PFSK-1 (cell line): ENCODE measurements at regions not wholly inside any gene's neighbourhood (a gene's known extent, or its start where the extent isn't known, plus 50 kb on each side); places are given as distances from the start of the nearest gene placed in this dataset.

Source experiments
- FOXP2 ChIP-seq: optimal IDR thresholded peaks from 2 replicates; pipeline ENCODE3; 2011; ENCODE audit warnings: borderline replicate concordance, control low read depth, inconsistent platforms; ENCODE audit not compliant: insufficient read depth; ENCODE audit errors: extremely low read length, extremely low read depth
- POLR2AphosphoS5 ChIP-seq: IDR thresholded peaks from 2 replicates; pipeline ENCODE4 v1.6.1; 2012; ENCODE audit warnings: low read depth, mild to moderate bottlenecking, control low read depth, low read length, moderate library complexity
- REST ChIP-seq, 2 experiments: IDR thresholded peaks; 2 replicates each; pipeline versions ENCODE4 v1.6.1 to v1.8.0; 2011 to 2012; ENCODE audit warnings: low read depth in 2 of 2, low read length in 2 of 2, control low read depth in 1 of 2, inconsistent platforms in 1 of 2, mild to moderate bottlenecking in 1 of 2, moderate library complexity in 1 of 2; ENCODE audit not compliant: insufficient read depth in 1 of 2
- SIN3A ChIP-seq: IDR thresholded peaks from 2 replicates; pipeline ENCODE4 v1.6.1; 2012; ENCODE audit warnings: mild to moderate bottlenecking, low read length, moderate library complexity, borderline replicate concordance; ENCODE audit not compliant: insufficient read depth
- TAF1 ChIP-seq: IDR thresholded peaks from 2 replicates; pipeline ENCODE4 v1.6.1; 2012; ENCODE audit warnings: low read length, control low read depth, borderline replicate concordance; ENCODE audit not compliant: insufficient read depth

GRCh38 chr3:18937574-18937973 is 210.7 kb upstream of the KCNH8 start:
- TF ChIP-seq SIN3A (no peak), TAF1 (no peak), POLR2AphosphoS5 (no peak), FOXP2 (no peak), REST (IDR thresholded peaks at IDR 0.05; ENCODE audit: insufficient read depth in 1 of 2, low read depth in 2 of 2, low read length in 2 of 2) (no peak)

- no peak for TF ChIP-seq TAF1
- TF ChIP-seq POLR2AphosphoS5 = no peak
Observed at GRCh38 chr3:18919158-18919557, 229.2 kb upstream of the KCNH8 start.

- no peak for TF ChIP-seq SIN3A
- no peak for TF ChIP-seq POLR2AphosphoS5
- no peak for TF ChIP-seq REST (IDR thresholded peaks at IDR 0.05; ENCODE audit: insufficient read depth in 1 of 2, low read depth in 2 of 2, low read length in 2 of 2)
- TF ChIP-seq FOXP2 = no peak
- TF ChIP-seq TAF1 = no peak
Observed at GRCh38 chr3:18917923-18918322, 230.4 kb upstream of the KCNH8 start.

GRCh38 chr3:18902081-18902793 is 246.1 kb upstream of the KCNH8 start:
- no peak for TF ChIP-seq TAF1
- no peak for TF ChIP-seq SIN3A
- no peak for TF ChIP-seq POLR2AphosphoS5
- no peak for TF ChIP-seq FOXP2
- TF ChIP-seq REST (IDR thresholded peaks at IDR 0.05; ENCODE audit: insufficient read depth in 1 of 2, low read depth in 2 of 2, low read length in 2 of 2) = no peak

GRCh38 chr3:18901571-18901970 is 246.7 kb upstream of the KCNH8 start:
- TF ChIP-seq TAF1 = no peak
- TF ChIP-seq POLR2AphosphoS5 = no peak

GRCh38 chr3:18900994-18901393 is 247.3 kb upstream of the KCNH8 start:
- no peak for TF ChIP-seq SIN3A
- TF ChIP-seq FOXP2 = no peak
- TF ChIP-seq POLR2AphosphoS5 = no peak
- TF ChIP-seq REST (IDR thresholded peaks at IDR 0.05; ENCODE audit: insufficient read depth in 1 of 2, low read depth in 2 of 2, low read length in 2 of 2) = no peak
- no peak for TF ChIP-seq TAF1
